ENCODE measurements at regions not wholly inside any gene's neighbourhood (a gene's known extent, or its start where the extent isn't known, plus 50 kb on each side); places are given as distances from the start of the nearest gene placed in this dataset.

GRCh38 chr10:123555616-123556015 is 110.5 kb upstream of the GPR26 start:
- no peak for TF ChIP-seq CTCF (IDR thresholded peaks at IDR 0.05)
- no peak for TF ChIP-seq POLR2A (IDR thresholded peaks at IDR 0.05)

Data from esophagus squamous epithelium (tissue), 4 donors.